Stimulated activated CD4-positive, alpha-beta T cell treated with anti-CD3 and anti-CD28 coated beads, Interleukin-4, amount 100 ng/mL, for 4 hours (primary cell): ENCODE measurements at regions not wholly inside any gene's neighbourhood (a gene's known extent, or its start where the extent isn't known, plus 50 kb on each side); places are given as distances from the start of the nearest gene placed in this dataset.
A peak's percentile ranks its signal among the peaks of the same experiment; 100 is the strongest.

Experiments
- DNase-seq, 2 experiments: peaks; one replicate each; pipeline ENCODE4 v3.0.0-alpha.2; 2020

DNA sequence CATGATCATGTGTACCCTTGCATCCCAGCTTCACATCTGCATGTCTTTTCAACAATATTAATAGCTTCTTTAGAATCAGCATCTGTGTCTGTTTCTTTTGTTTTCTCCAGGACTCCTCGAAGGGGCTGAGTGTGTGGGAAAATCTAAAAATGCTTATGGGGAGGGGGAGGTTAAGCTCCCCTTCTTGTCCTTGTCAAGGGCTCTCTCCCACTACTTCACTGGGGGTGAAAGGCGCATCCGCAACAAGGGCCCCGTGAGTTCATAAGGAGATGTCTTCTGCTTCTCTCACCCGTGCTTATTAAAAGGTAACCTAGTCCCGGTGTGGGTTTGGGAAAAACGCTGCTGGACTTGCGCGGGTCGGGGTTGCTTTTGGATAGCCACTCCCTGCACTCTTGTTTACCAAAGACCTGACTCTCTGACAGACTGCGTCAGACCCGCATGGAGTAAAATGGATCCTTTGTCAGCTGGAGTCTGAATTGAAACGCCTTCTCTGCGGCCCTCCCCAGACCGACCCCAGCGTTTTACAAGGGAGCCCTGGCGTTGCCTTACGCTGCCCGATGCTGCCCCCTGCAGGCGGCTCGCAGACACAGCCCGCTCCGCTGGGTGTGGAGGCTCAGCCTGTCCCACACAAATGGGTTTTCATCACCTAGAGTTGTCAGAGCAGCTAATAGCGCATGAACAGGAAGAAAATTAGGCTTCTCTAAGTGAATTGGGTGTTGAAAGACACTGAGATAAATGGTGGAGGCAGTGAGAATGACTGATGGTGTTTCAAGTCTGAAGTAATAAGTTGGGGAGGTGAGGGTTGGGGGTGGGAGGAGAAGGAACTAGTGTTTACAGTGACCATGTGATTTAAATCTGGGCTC lies 53.8 kb downstream of the IER5 start:
- DNase-seq = peak; percentile 84 to 92

DNA sequence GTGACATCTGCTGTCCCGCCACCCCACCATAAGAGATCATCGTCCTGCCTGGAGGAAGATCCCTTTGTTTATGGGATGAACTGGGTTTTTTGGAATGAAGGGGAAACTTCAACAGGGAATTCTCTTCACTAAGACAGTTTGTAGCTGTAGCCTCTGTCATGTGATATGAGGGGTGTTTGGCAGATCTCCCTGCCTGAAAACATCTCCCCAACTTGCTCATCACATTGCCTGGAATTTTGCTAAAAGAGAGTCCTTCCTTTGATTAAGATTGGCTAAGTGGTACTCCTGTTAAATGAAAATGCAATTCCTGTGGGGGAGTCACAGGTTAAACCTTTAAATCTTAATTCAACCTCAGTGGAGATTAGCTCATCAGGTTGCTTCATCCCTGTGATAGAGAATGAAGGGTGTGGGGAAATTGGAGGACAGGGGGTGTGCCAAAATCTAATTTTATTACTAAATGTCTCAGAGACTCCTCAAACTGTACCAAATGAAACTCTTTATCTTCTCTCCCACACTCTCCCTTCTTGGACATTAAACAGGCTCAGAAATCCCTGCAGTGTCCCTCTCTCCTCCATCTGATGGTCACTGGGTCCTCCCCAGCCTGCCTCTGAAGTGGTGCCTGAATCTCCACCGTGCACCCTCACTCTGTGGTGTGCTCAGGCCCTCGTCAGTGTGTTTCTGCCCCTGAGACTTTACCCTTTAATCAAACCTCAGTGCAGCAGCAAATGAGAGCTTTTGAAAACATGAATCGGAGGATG lies 54.8 kb downstream of the IER5 start:
- DNase-seq = no peak

DNA sequence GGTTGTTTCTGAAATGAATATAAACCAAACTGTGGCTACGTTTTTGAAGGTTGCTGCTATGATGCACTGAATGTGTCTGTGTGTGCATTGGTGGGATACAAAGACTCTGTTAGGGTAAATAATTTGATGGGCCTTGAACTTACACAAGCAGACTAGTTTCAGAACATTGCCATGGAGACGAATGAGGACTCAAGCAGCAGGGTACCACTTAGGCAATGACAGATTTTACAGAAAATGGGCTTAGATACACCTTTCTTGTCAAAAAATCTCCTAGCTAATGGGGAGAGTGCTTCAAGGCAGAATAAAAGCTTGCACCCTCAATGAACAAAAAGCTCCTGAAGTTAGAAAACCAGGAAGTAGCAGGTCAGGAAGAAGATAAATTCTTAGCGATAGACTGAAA lies 55.7 kb downstream of the IER5 start:
- no peak for DNase-seq

DNA sequence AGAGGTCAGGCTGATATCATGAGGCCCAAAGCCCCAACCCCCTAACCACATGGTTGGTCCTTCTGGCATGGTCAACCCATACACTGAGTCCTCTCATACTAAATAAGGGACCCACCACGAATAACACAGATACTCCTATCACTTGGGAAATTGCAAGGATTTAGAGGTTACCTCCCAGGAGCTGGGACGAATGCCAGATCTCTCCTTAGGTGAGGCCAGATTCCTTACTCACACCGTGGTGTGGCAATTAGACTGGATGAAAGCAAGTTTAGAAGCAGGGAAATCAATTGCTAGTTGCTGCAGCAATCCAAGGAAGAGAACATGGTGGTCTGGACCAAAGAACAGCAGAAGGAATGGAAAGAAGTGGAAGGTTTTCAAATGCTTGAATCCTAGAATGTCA lies 60.1 kb downstream of the IER5 start:
- DNase-seq = no peak

DNA sequence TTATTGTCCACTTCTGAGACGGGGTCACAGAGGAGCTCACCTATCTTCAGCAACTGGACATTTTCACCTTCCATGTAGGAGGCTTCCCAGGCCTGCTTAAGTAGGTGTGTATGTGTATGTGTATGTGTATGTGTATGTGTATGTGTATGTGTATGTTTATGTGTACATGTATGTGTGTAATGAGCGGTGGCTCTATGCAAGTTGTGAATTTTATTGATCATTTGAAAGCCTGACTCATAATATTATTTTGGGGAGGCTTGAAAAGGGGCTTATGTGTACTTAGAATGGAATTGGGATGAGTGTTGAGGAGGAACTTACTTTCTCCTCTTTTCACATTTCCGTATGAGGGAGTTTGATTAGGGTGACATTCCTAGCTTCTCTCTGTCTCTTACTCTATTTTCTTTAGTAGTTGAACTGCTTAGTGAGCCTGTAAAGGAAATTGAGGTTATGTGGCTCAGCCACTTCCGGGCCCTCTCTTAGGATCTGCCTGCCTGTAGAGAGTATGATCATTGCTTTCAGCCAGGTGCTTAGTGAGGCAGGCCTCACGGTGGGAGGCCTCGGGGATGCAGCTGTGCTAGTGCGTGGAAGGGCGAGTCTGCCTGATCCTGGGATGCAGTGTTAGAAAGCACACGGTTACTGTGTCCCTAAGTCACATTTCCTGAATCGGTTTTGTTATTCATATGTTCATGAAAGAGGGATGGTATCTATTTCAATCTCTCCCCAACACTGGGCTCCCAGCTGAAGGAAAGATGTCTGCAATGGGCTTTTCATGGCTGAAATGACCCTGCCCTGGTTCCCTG lies 61.0 kb downstream of the IER5 start:
- DNase-seq = peak; percentile 43 to 72

DNA sequence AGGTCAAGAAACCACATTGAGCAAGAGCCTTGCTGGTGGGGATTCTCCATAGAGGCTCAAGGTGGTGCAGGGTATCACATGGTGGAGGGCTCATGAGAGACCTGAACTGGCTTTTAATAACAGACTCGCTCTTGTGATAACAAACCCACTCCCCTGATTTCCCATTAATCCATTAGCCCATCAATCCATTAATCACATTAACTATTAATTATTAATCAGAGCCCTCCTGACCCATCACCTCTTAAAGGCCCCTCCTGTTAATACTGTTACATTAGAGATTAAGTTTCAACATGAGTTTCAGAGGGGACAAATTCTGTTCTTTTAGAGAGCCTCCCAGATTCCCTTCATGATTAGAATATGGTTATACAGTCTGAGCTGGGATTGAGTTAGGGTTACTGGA lies 61.8 kb downstream of the IER5 start:
- no peak for DNase-seq

DNA sequence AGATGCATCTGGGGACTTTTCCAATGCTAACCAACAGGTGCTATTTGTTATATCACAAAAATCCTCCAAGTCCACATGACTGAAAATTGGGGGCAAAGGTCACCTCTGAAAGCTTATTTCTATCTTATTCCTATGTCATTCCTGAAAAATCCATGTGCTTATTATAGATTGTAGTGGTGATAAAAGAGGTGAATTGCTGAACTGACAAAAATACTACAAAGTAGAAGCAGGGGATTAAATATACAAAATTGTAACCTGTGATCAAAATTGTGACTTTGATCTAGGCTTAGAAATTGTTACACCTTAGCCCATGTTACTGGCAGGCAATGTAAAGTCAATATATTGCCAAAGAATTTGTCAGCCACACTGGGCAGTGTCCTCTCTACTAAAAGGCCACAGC lies 62.3 kb downstream of the IER5 start:
- no peak for DNase-seq

DNA sequence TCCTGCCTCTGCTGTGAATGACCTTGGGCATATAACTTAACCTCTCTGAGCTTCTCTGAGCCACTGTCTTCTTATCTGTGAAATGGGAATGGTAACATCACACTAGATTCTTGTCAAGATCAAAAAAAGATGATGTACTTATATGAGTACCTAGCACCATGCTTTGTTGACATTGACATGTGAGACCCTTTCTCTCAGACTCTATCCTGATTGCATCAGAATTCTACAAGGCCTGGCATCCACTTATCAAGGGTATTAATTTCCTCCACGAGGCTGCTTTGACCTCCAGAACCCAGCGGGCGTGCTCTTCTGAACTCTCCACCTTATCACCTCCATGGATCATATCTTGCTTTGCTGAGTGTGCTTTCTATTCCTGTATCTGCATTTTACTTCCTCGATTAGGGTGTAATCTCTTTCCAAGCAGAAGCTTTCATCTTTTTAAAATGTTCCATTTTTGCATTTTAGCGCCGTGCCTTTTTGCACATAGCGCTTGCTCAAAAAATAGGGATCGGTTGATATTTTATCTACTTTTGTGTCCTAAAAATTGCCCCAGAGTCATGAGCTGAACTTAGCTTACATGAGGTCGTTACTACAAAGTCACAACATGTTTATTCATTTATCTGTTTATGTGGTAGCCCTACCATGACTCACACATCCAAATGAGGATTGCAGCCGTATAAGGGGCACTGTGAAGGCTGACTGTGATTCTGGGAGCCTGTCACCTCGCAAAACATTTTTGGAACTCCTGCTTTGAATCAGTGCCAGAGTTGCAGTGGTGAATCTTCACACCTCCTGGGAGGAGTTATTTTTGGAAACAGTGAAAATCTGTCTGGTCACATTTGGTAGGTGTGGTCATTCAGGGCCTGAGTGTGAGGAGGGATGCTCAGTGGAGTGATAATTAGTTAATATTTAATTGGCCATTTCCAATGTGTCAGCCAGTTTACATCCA lies 63.2 kb downstream of the IER5 start:
- no peak for DNase-seq

DNA sequence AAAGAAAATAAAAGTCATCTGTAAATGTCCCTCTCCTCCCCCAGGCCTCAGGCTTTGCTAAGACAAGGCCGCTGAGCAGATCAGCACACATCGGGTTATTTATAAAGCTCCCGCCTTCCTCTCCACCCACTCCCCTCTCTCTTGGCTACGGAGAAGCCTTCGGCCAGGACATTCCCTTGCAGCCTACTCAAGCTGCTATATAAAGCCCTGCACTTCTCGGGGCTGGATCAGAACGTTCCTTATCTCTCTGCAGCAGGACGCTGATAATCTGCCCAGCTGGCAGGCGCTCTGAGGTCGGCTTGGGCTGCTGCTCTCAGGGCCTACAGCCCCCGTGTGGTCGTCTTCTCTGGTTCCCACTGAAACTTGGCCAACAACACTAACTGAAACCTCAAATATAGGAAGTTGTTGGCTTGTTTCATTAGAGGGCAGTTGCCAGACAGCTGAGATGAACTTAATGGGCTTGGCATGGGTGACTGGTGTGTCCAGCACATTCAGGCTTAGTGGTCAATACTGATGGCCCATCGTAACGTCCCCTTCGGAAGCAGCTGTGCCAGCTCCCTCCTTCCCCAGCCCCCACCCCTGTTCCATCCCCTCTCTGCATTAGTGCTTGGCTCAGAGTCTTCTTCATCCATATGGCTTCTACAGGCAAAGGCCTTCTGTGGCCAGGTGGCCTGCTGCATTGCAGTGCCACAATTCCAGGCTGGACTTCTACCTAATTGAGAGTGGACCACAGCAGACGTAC lies 64.6 kb downstream of the IER5 start:
- DNase-seq = no peak

DNA sequence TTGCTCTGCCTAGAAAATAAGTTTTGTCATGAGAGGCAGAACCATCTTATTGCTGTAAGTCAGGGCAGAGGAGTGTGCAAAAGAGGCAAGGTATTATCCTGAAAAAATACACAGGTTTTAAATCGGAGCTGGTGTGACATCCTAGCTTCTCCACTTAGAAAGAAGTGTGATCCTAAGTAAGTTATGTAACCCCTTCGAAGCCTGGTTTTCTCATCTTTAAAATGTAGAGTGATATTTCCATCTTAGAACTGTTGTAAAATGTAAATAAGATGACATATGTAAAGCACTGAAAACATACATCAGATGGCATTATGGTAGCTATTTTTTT lies 65.1 kb downstream of the IER5 start:
- DNase-seq = no peak

DNA sequence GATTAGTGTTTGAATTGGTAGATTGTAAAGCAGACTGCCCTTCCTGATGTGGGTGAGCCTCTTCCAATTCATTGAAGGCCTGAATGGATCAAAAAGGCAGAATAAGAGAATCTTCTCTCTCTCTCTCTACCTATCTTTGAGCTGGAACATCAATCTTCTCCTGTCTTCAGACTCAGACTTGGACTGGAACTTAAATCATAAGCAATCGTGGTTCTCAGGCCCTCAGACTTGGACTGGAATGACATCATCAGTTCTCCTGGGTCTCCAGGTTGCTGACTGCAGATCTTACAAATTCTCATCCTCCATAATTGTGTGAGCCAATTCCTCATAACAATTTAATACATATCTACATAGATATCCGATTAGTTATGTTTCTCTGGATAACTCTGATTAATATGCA lies 66.8 kb downstream of the IER5 start:
- no peak for DNase-seq

DNA sequence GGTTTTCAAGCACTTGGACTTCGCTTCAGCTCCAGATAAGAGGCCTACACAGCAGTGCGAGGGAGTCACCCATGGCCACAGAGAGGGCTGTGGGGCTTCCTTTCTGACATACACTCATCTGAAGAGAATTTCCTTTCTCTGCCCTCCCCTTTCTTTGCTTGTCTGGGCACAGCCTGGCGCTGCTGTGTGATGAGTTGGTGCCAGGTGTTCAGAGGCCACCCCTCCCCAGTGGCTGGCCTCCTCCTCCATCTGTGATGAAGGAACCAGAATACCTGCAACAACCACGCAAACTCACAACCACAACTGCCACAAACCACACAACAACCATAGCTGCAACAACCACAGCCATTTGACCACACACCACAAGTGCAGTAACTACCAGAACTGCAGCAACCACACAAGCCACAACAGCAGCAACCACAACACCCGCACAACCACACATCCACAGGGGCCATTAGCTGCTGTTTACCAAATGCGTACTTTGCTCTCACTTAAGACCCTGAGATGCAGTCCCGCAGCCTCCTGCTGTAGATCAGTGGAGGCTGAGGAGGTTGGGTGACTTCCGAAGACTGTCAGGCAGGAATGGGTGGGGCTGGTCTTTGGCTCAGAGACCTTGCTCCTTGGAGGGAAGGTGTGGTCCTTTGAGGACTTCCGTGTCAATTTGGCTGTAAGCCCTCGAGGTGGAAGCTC lies 71.1 kb downstream of the IER5 start:
- DNase-seq = peak in 1 of 2 experiments; percentile 34

DNA sequence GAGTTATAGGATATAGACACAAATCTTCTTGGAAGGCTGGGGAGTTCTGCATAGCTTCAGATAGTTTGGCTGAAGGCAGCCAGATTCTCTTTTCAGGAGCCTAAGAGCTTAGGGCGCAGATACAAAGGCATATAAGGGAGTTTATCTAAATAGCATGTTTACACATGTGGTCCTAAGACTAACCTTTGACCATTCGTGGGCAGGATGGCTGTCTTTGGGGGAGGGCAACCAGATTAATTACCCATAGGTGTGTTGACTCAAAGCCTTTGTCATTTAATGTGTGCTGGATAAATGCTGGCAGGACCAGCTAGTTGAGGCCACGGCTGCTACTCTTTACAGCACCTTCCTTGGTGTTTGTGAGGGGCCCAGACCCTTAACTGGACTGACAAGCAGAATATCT lies 71.8 kb downstream of the IER5 start:
- DNase-seq = no peak

DNA sequence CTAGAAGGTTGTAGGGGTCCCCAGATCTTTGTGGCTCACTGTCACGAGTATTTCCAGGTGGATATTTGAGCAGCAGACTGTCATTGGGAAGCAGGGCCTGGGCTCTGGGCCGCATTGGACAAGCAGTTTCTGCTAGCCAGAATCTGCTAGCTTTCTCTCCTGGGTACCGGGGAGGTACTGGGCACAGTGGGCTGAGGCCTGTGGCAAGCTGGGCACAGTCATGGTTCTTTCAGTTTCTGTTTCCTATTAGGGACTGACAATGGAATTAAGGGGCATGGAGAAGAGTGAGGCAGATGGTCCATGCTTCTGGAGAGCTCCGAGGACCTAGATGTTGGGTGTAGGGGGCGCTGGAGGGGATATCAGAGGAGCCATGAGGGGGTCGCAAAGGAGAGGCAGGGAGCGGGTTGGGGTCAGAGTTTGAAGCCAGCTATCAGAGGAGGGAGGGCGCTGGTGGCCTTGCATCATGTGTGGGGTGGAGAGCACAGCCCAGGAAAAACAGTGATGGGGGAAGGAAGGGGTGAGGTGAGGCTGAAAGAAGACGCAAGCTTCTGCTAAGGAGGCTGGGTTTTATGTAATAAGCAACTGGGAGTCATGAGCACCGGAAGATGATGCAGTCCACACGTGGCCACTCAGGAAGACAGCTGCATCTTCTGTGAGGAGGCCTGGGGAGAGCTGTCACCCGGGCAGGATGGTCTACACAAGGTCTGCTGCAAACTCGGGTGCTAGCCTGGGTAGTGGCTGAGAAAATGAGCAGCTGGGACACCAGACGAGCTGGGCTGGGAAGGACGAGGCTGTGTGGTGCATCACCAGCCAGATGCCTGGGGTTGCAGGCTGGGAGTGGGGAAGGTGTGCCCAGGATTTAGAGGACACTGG lies 72.7 kb downstream of the IER5 start:
- DNase-seq = no peak

DNA sequence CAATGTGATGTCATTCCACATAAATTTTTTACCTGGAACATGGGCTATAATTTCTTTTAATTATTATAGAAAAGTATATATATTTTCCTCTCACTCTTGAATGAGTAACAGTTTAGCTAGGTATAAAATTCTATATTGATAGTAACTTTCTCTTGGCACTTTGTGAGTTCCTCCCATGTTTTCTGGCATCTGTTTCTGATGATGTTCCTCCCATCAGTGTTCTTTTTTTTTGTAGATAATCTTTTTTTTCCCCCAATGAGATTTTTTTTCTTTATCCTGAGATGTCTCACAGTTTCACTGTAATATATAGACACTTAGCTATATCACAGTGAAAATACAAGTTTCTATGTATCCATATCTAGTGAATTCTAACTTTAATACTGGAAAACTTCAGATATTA lies 75.2 kb downstream of the IER5 start:
- DNase-seq = no peak

DNA sequence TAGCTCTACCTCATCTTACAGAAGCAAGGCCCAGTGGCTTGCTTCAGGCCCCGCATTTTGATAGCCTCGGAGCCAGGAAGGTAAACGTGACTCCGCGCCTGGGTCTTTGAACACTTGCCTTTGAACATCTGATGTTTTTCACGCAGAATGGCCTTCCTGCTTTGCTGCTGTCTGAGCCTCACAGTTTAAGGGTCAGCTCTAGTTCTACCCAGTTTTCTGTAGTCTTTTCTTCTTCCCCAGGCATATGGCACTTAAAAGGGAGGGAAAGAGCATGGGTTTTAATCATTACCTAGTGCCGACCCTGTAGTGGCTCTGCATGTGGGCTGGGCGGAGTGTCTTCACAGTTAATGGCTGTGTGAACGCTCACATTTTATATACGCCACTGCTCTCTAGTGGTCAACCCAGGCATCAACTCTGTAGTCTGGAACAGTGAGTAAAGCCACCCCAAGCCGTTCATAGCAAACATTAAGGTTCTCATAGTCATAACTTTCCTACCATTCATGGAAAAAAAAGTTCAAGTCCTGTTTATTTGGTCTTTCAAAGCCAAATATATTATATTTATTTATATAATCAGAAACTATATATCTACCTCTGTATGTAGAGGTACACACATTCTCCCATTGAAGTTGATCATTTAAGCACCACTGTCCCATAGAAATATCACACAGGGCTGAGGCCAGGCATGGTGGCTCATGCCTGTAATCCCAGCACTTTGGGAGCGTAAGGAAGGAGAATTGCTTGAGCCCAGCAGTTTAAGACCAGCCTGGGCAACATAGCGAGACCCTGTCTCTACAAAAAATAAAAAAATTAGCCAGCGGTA lies 78.1 kb downstream of the IER5 start:
- DNase-seq = peak; percentile 56 to 76

DNA sequence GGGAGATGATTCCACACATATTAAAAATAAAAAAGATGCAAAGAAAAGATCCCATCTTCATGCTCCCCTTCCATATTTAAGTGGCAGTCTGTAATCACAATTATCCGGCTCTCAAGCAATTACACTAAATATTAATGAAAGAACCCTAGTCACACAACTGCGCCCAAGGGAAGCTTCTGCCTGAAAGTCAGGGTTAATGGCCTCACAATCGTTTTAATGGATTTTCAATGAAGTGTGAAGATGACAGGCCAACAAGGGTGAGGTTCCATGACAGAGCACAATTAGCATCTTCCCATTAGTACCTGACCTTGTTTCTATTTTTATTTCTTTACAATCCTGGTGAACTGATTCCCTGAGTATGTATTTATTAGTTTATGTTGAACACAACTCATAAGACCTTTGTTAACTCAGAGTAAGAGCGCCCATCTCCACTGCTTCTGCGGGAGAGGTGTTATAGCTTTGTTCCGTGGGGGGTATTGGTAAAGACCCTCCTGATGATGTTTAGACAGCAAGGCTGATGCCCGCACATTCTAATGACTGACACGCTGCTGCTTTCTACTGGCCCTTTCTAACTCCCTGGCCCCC lies 80.9 kb downstream of the IER5 start:
- no peak for DNase-seq

DNA sequence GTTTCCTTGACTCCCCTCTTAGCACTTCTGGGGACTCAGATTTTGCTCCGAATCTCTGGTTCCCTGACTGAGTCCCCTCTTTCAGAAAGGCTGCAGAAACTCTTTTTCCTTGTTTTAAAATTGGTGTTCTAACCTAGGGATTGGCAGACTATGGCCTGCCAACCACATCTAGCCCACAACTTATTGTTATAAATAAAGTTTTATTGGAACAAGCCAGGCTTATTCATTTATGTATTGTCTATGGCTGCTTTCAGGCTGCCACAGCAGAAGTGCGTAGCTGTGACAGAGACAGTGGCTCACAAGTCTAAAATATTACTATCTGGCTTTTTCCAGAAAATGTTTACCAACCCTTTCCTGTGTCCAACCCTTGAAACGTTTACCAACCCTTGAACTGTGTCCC lies 81.7 kb downstream of the IER5 start:
- DNase-seq = no peak

DNA sequence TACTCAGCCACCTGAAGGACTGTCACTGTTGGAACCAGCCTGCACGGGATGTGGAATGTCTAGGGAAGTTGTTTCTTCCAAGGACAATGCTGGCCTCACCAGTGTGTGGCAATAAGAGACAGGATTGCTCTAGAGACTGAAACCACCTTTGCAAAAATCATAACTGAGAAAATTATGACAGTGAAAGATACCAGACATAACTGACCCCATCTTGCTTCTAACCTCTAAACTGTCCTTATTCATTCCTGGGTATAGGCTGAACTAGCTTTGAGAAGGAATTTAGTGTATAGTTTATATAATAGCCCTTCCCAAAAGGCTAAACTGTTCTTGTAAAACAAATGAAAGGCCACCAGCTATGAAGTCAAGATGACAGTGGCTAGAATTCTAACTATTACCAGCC lies 83.6 kb downstream of the IER5 start:
- no peak for DNase-seq
